Stimulated activated naive B cell treated with anti-CD40 and anti-IgM and Interleukin-4, amounts not matched to agents 10 μg/mL and 1 μg/mL and 100 μg/mL, for 72 hours (primary cell): ENCODE measurements at regions not wholly inside any gene's neighbourhood (a gene's known extent, or its start where the extent isn't known, plus 50 kb on each side); places are given as distances from the start of the nearest gene placed in this dataset.

Experiments
- ATAC-seq, 2 donors: fragments of 150-1000 bp; cut with Tn5 transposase; replicated peaks; 2 replicates each; pipeline ENCODE4 v1.10.0; 2021; ENCODE audit warnings: moderate library complexity in 1 of 2
- DNase-seq: peaks from one replicate; pipeline ENCODE4 v3.0.0; 2021
- H3K27ac Mint-ChIP-seq: one replicate; pipeline ENCODE4 v1.8.0; 2022; ENCODE audit warnings: mild to moderate bottlenecking, mixed read lengths
- H3K27me3 Mint-ChIP-seq, 2 donors: one replicate each; pipeline ENCODE4 v1.8.0; 2022; ENCODE audit warnings: mixed read lengths in 2 of 2
- H3K36me3 Mint-ChIP-seq, 2 donors: one replicate each; pipeline ENCODE4 v1.8.0; 2022; ENCODE audit warnings: mixed read lengths in 2 of 2, mild to moderate bottlenecking in 1 of 2
- H3K4me1 Mint-ChIP-seq, 2 donors: one replicate each; pipeline ENCODE4 v1.8.0; 2022; ENCODE audit warnings: mixed read lengths in 2 of 2, mild to moderate bottlenecking in 1 of 2
- H3K4me3 Mint-ChIP-seq, 2 donors: one replicate each; pipeline ENCODE4 v1.8.0; 2022; ENCODE audit warnings: mild to moderate bottlenecking in 2 of 2, mixed read lengths in 2 of 2, moderate library complexity in 1 of 2
- H3K9me3 Mint-ChIP-seq, 2 donors: one replicate each; pipeline ENCODE4 v1.8.0; 2022; ENCODE audit warnings: mixed read lengths in 2 of 2, mild to moderate bottlenecking in 1 of 2

GRCh38 chr1:38291336-38291735 is 244.7 kb upstream of the POU3F1 start:
- H3K4me1 Mint-ChIP-seq = peaks cover 3 to 15% of the 10 kb centered on the region in 2 donors
- no peak overlapping the region for H3K4me3 Mint-ChIP-seq
- H3K27ac Mint-ChIP-seq = no peak overlapping the region
- H3K36me3 Mint-ChIP-seq = peaks cover 0 to 2% of the 10 kb centered on the region in 2 donors
- peaks cover 2 to 4% of the 10 kb centered on the region in 2 donors for H3K9me3 Mint-ChIP-seq
- ATAC-seq (no peak), DNase-seq (no peak)
- H3K27me3 Mint-ChIP-seq = peaks cover 26 to 64% of the 10 kb centered on the region in 2 donors

- H3K27me3 Mint-ChIP-seq = peaks cover 16 to 42% of the 10 kb centered on the region in 2 donors
- peaks cover 3 to 15% of the 10 kb centered on the region in 2 donors for H3K4me1 Mint-ChIP-seq
- no peak for ATAC-seq
- H3K36me3 Mint-ChIP-seq = no peaks in the 10 kb centered on the region
- no peak overlapping the region for H3K27ac Mint-ChIP-seq
- no peak for DNase-seq
- H3K4me3 Mint-ChIP-seq = no peak overlapping the region
- H3K9me3 Mint-ChIP-seq = no peaks in the 10 kb centered on the region
These were observed 242.4 kb upstream of the POU3F1 start for GRCh38 chr1:38289034-38289433.

GRCh38 chr1:38287547-38287946 is 241.0 kb upstream of the POU3F1 start:
- no peak for DNase-seq
- Mint-ChIP-seq H3K27me3 (peaks cover 14 to 38% of the 10 kb centered on the region in 2 donors), H3K9me3 (no peaks in the 10 kb centered on the region)

GRCh38 chr1:38287036-38287435 is 240.4 kb upstream of the POU3F1 start:
- H3K27ac Mint-ChIP-seq = no peak overlapping the region

More at GRCh38 chr1:38287547-38287946, 241.0 kb upstream of the POU3F1 start:
- no peak overlapping the region for H3K27ac Mint-ChIP-seq
- no peak overlapping the region for H3K4me3 Mint-ChIP-seq
- no peak for ATAC-seq
- peaks cover 3 to 10% of the 10 kb centered on the region in 2 donors for H3K4me1 Mint-ChIP-seq
- H3K36me3 Mint-ChIP-seq = no peaks in the 10 kb centered on the region

GRCh38 chr1:38285807-38286530 is 239.4 kb upstream of the POU3F1 start:
- ATAC-seq (no peak), DNase-seq (no peak)
- Mint-ChIP-seq H3K4me3 (no peak overlapping the region), H3K9me3 (peaks cover 0 to 4% of the 10 kb centered on the region in 2 donors), H3K27me3 (peaks cover 23 to 43% of the 10 kb centered on the region in 2 donors), H3K4me1 (no peaks in the 10 kb centered on the region), H3K27ac (no peak overlapping the region), H3K36me3 (no peaks in the 10 kb centered on the region)

More at GRCh38 chr1:38287036-38287435, 240.4 kb upstream of the POU3F1 start:
- peaks cover 17 to 37% of the 10 kb centered on the region in 2 donors for H3K27me3 Mint-ChIP-seq
- H3K4me1 Mint-ChIP-seq = peaks cover 3 to 5% of the 10 kb centered on the region in 2 donors
- no peaks in the 10 kb centered on the region for H3K9me3 Mint-ChIP-seq
- H3K4me3 Mint-ChIP-seq = no peak overlapping the region
- H3K36me3 Mint-ChIP-seq = no peaks in the 10 kb centered on the region
- no peak for DNase-seq
- ATAC-seq = no peak

GRCh38 chr1:38284953-38285352 is 238.4 kb upstream of the POU3F1 start:
- H3K4me3 Mint-ChIP-seq = no peak overlapping the region
- ATAC-seq = no peak
- peaks cover under 1 to 4% of the 10 kb centered on the region in 2 donors for H3K9me3 Mint-ChIP-seq
- no peaks in the 10 kb centered on the region for H3K4me1 Mint-ChIP-seq
- DNase-seq = no peak
- no peaks in the 10 kb centered on the region for H3K36me3 Mint-ChIP-seq
- no peak overlapping the region for H3K27ac Mint-ChIP-seq
- peaks cover 23 to 41% of the 10 kb centered on the region in 2 donors for H3K27me3 Mint-ChIP-seq

GRCh38 chr1:38283696-38284470 is 237.3 kb upstream of the POU3F1 start:
- Mint-ChIP-seq H3K4me1 (no peaks in the 10 kb centered on the region), H3K27ac (no peak overlapping the region), H3K9me3 (peaks cover 8 to 10% of the 10 kb centered on the region in 2 donors), H3K36me3 (peaks cover 0 to 2% of the 10 kb centered on the region in 2 donors), H3K4me3 (no peak overlapping the region), H3K27me3 (peaks cover 19 to 30% of the 10 kb centered on the region in 2 donors)
- DNase-seq (no peak), ATAC-seq (no peak)

GRCh38 chr1:38279148-38279547 is 232.6 kb upstream of the POU3F1 start:
- Mint-ChIP-seq H3K4me1 (no peaks in the 10 kb centered on the region), H3K4me3 (no peak overlapping the region), H3K36me3 (peaks cover 3 to 6% of the 10 kb centered on the region in 2 donors), H3K27ac (no peak overlapping the region), H3K9me3 (peaks cover 16 to 20% of the 10 kb centered on the region in 2 donors), H3K27me3 (peaks cover 32 to 37% of the 10 kb centered on the region in 2 donors)
- ATAC-seq (no peak), DNase-seq (no peak)

GRCh38 chr1:38277646-38278045 is 231.1 kb upstream of the POU3F1 start:
- DNase-seq = no peak
- no peaks in the 10 kb centered on the region for H3K4me1 Mint-ChIP-seq

GRCh38 chr1:38275960-38276359 is 229.4 kb upstream of the POU3F1 start:
- H3K27me3 Mint-ChIP-seq = peaks cover 34 to 39% of the 10 kb centered on the region in 2 donors
- DNase-seq (no peak), ATAC-seq (no peak)
- H3K4me1 Mint-ChIP-seq = no peaks in the 10 kb centered on the region
- no peak overlapping the region for H3K27ac Mint-ChIP-seq
- H3K4me3 Mint-ChIP-seq = no peak overlapping the region
- peaks cover 3 to 6% of the 10 kb centered on the region in 2 donors for H3K36me3 Mint-ChIP-seq
- peaks cover 13 to 20% of the 10 kb centered on the region in 2 donors for H3K9me3 Mint-ChIP-seq

More at GRCh38 chr1:38277646-38278045, 231.1 kb upstream of the POU3F1 start:
- H3K36me3 Mint-ChIP-seq = peaks cover 3 to 6% of the 10 kb centered on the region in 2 donors
- no peak for ATAC-seq
- H3K9me3 Mint-ChIP-seq = peaks cover 16 to 20% of the 10 kb centered on the region in 2 donors
- peaks cover 32 to 37% of the 10 kb centered on the region in 2 donors for H3K27me3 Mint-ChIP-seq
- no peak overlapping the region for H3K27ac Mint-ChIP-seq
- H3K4me3 Mint-ChIP-seq = no peak overlapping the region

- H3K9me3 Mint-ChIP-seq = peaks cover 13 to 20% of the 10 kb centered on the region in 2 donors
- H3K27ac Mint-ChIP-seq = no peak overlapping the region
- peaks cover 3 to 6% of the 10 kb centered on the region in 2 donors for H3K36me3 Mint-ChIP-seq
- DNase-seq (no peak), ATAC-seq (no peak)
- H3K4me3 Mint-ChIP-seq = no peak overlapping the region
- H3K4me1 Mint-ChIP-seq = no peaks in the 10 kb centered on the region
- peaks cover 39 to 44% of the 10 kb centered on the region in 2 donors for H3K27me3 Mint-ChIP-seq
These were observed 228.4 kb upstream of the POU3F1 start for GRCh38 chr1:38274974-38275373.

- H3K9me3 Mint-ChIP-seq = peaks cover 5 to 8% of the 10 kb centered on the region in 2 donors
- DNase-seq (no peak), ATAC-seq (no peak)
- H3K4me1 Mint-ChIP-seq = no peaks in the 10 kb centered on the region
- H3K36me3 Mint-ChIP-seq = no peaks in the 10 kb centered on the region
- no peak overlapping the region for H3K27ac Mint-ChIP-seq
- H3K27me3 Mint-ChIP-seq = peaks cover 45 to 52% of the 10 kb centered on the region in 2 donors
- no peak overlapping the region for H3K4me3 Mint-ChIP-seq
These were observed 226.7 kb upstream of the POU3F1 start for GRCh38 chr1:38273196-38273804.

- H3K4me3 Mint-ChIP-seq = no peak overlapping the region
- peaks cover 0 to 2% of the 10 kb centered on the region in 2 donors for H3K9me3 Mint-ChIP-seq
- no peaks in the 10 kb centered on the region for H3K36me3 Mint-ChIP-seq
- peaks cover 52 to 58% of the 10 kb centered on the region in 2 donors for H3K27me3 Mint-ChIP-seq
- H3K4me1 Mint-ChIP-seq = no peaks in the 10 kb centered on the region
- no peak overlapping the region for H3K27ac Mint-ChIP-seq
- DNase-seq = no peak
- ATAC-seq = no peak
These were observed 225.9 kb upstream of the POU3F1 start for GRCh38 chr1:38272515-38272914.
